ENCODE measurements at regions not wholly inside any gene's neighbourhood (a gene's known extent, or its start where the extent isn't known, plus 50 kb on each side); places are given as distances from the start of the nearest gene placed in this dataset.

DNA sequence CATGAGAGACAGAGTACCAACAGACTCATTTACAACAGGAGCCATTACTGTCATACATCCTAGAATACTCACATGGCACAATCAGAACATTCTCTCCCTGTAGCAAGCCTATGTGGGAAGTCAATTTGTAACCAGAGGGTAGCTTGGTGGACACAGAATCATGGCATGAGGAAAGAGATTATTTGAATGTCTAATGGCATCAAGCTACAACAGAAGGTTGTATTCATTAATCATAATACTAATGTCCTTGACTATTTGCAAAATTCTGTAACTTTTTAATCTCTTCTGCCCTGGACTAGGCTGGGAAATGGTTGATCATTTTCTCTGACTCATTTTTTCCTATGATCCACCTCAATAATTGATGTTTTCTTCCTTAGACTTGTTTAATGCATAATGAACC, 345.2 kb upstream of the IL12A start:
- H3K36me3 ChIP-seq (ENCODE audit: control insufficient read depth, insufficient read depth, low read length), result no peaks in the 10 kb centered on the region
- TF ChIP-seq RUNX1 (IDR thresholded peaks at IDR 0.05; ENCODE audit: low read depth) (no peak), ZNF354B (CRISPR knock-in tag; IDR thresholded peaks at IDR 0.05) (no peak)
- H3K4me3 ChIP-seq, result no peak overlapping the region
- no peaks in the 10 kb centered on the region for H3K4me1 ChIP-seq (replicated peaks in 1 of 2; ENCODE audit: control insufficient read depth in 2 of 2, insufficient read depth in 2 of 2, low read length in 2 of 2)
- no peak overlapping the region for H3K9ac ChIP-seq (ENCODE audit: insufficient read depth in 1 of 2, low read depth in 2 of 2, low read length in 2 of 2)
- H2AFZ ChIP-seq (ENCODE audit: low read depth, low read length), result no peak overlapping the region
- H3K9me1 ChIP-seq (ENCODE audit: control insufficient read depth, insufficient read depth, low read length), result no peaks in the 10 kb centered on the region
- DNase-seq (ENCODE audit: extremely low read depth in 1 of 4, low spot score in 3 of 4), result no peak
- H4K20me1 ChIP-seq (replicated peaks; ENCODE audit: control insufficient read depth, insufficient read depth, low read length), result no peaks in the 10 kb centered on the region
- FAIRE-seq, result no peak
- no peak overlapping the region for H3K27ac ChIP-seq (ENCODE audit: extremely low read depth, low read depth, low read length)
- no peak overlapping the region for H3K4me2 ChIP-seq (ENCODE audit: insufficient read depth, low read length)
- intact Hi-C loops (cut with micrococcal nuclease) (no loop called here), in situ Hi-C loops (cut with MboI) (no loop called here)
- no peak for ATAC-seq
- CTCF ChIA-PET (ENCODE audit: low intra/inter-chr PET ratio), result no interaction called here
- BruUV-seq (replicated peaks), result no TSS peak
- no peaks in the 10 kb centered on the region for H3K27me3 ChIP-seq (ENCODE audit: control insufficient read depth in 2 of 2, insufficient read depth in 2 of 2, low read length in 2 of 2)
- H3K79me2 ChIP-seq (ENCODE audit: control insufficient read depth, insufficient read depth, low read length), result no peaks in the 10 kb centered on the region
- POLR2A ChIA-PET, result interaction anchor here (0.6 kb wide), 1 partner anchor 53 kb away, joined by 4 read pairs; no protein-coding TSS in a partner anchor
- no peaks in the 10 kb centered on the region for H3K9me3 ChIP-seq (replicated peaks; ENCODE audit: control insufficient read depth, insufficient read depth, low read depth, low read length)

DNA sequence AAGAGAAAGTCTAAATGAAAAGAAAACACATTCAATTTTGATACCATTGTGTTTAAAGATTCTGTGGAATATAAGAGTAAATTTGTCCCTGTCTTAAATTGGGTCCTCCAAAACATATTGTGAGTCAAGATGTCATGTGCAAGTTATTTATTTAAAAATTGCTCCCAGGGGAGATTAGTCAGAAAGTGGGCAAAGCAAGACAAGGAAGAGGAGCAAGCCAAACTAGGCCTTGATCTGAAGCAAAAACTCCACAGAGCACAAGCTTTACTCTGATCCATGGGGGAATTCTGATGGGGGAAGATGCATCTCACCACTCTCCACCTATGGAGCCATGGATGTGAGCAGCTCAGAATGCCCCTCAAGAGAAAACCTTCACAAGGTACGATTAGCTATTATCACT, 342.8 kb upstream of the IL12A start:
- Histone ChIP-seq H3K4me3 (no peak overlapping the region), H3K4me1 (replicated peaks in 1 of 2; ENCODE audit: control insufficient read depth in 2 of 2, insufficient read depth in 2 of 2, low read length in 2 of 2) (no peaks in the 10 kb centered on the region), H3K9me1 (ENCODE audit: control insufficient read depth, insufficient read depth, low read length) (no peaks in the 10 kb centered on the region), H3K9me3 (replicated peaks; ENCODE audit: control insufficient read depth, insufficient read depth, low read depth, low read length) (0 out of 2 replicates have a peak, but pooled peaks cover 1% of the 10 kb centered on the region), H4K20me1 (replicated peaks; ENCODE audit: control insufficient read depth, insufficient read depth, low read length) (no peaks in the 10 kb centered on the region), H3K9ac (ENCODE audit: insufficient read depth in 1 of 2, low read depth in 2 of 2, low read length in 2 of 2) (no peak overlapping the region), H3K36me3 (ENCODE audit: control insufficient read depth, insufficient read depth, low read length) (no peaks in the 10 kb centered on the region), H3K27ac (ENCODE audit: extremely low read depth, low read depth, low read length) (no peak overlapping the region), H3K79me2 (ENCODE audit: control insufficient read depth, insufficient read depth, low read length) (no peaks in the 10 kb centered on the region), H3K27me3 (ENCODE audit: control insufficient read depth in 2 of 2, insufficient read depth in 2 of 2, low read length in 2 of 2) (no peaks in the 10 kb centered on the region), H2AFZ (ENCODE audit: low read depth, low read length) (no peak overlapping the region), H3K4me2 (ENCODE audit: insufficient read depth, low read length) (no peak overlapping the region)
- DNase-seq (ENCODE audit: extremely low read depth in 1 of 4, low spot score in 3 of 4), result no peak
- in situ Hi-C loops (cut with MboI) (no loop called here), intact Hi-C loops (cut with micrococcal nuclease) (no loop called here)
- no peak for FAIRE-seq
- WGBS (ENCODE audit: insufficient coverage, low coverage, missing lambda C conversion rate), result 0% methylated on average over 1 of the region's 1 CpG
- TF ChIP-seq EP400 (IDR thresholded peaks at IDR 0.05) (no peak), SOX6 (IDR thresholded peaks at IDR 0.05) (no peak), BRCA1 (IDR thresholded peaks at IDR 0.05) (no peak), BRCA1 (CRISPR knock-in tag; IDR thresholded peaks at IDR 0.05) (no peak), HDAC2 (IDR thresholded peaks at IDR 0.05) (no peak), PML (IDR thresholded peaks at IDR 0.05; ENCODE audit: low read length) (no peak), HMG20A (CRISPR knock-in tag; conservative IDR thresholded peaks at IDR 0.05) (no peak), FOXA3 (CRISPR knock-in tag; conservative IDR thresholded peaks at IDR 0.05 in 1 of 2, IDR thresholded peaks at IDR 0.05 in 1 of 2) (no peak), TAF15 (IDR thresholded peaks at IDR 0.05; ENCODE audit: low read depth, low read length) (no peak), BCL6 (CRISPR knock-in tag; IDR thresholded peaks at IDR 0.05) (no peak), ZNF695 (CRISPR knock-in tag; IDR thresholded peaks at IDR 0.05) (no peak), ATF1 (CRISPR knock-in tag; IDR thresholded peaks at IDR 0.05) (no peak), ATF1 (tag; IDR thresholded peaks at IDR 0.05) (no peak)
- TF ChIP-seq, protein P1, sequence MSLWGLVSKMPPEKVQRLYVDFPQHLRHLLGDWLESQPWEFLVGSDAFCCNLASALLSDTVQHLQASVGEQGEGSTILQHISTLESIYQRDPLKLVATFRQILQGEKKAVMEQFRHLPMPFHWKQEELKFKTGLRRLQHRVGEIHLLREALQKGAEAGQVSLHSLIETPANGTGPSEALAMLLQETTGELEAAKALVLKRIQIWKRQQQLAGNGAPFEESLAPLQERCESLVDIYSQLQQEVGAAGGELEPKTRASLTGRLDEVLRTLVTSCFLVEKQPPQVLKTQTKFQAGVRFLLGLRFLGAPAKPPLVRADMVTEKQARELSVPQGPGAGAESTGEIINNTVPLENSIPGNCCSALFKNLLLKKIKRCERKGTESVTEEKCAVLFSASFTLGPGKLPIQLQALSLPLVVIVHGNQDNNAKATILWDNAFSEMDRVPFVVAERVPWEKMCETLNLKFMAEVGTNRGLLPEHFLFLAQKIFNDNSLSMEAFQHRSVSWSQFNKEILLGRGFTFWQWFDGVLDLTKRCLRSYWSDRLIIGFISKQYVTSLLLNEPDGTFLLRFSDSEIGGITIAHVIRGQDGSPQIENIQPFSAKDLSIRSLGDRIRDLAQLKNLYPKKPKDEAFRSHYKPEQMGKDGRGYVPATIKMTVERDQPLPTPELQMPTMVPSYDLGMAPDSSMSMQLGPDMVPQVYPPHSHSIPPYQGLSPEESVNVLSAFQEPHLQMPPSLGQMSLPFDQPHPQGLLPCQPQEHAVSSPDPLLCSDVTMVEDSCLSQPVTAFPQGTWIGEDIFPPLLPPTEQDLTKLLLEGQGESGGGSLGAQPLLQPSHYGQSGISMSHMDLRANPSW (CRISPR knock-in tag; IDR thresholded peaks at IDR 0.05), result no peak
- TF ChIP-seq, protein P2, sequence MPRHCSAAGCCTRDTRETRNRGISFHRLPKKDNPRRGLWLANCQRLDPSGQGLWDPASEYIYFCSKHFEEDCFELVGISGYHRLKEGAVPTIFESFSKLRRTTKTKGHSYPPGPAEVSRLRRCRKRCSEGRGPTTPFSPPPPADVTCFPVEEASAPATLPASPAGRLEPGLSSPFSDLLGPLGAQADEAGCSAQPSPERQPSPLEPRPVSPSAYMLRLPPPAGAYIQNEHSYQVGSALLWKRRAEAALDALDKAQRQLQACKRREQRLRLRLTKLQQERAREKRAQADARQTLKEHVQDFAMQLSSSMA (CRISPR knock-in tag; IDR thresholded peaks at IDR 0.05), result no peak
- BruUV-seq (replicated peaks), result no TSS peak
- ATAC-seq, result no peak
- ChIA-PET CTCF (ENCODE audit: low intra/inter-chr PET ratio) (no interaction called here), POLR2A (no interaction called here)
